ENCODE measurements at regions not wholly inside any gene's neighbourhood (a gene's known extent, or its start where the extent isn't known, plus 50 kb on each side); places are given as distances from the start of the nearest gene placed in this dataset.
"Not testable (repeated sequence)": the region's sequence is repeated elsewhere in the genome, so short reads cannot be mapped to it uniquely, and the experiment has no call there.

- no peak for FAIRE-seq
- DNase-seq (ENCODE audit: extremely low spot score, insufficient read length, low read depth): no peak
Observed at GRCh38 chr2:184339966-184340365, 258.4 kb upstream of the ZNF804A start.

DNA sequence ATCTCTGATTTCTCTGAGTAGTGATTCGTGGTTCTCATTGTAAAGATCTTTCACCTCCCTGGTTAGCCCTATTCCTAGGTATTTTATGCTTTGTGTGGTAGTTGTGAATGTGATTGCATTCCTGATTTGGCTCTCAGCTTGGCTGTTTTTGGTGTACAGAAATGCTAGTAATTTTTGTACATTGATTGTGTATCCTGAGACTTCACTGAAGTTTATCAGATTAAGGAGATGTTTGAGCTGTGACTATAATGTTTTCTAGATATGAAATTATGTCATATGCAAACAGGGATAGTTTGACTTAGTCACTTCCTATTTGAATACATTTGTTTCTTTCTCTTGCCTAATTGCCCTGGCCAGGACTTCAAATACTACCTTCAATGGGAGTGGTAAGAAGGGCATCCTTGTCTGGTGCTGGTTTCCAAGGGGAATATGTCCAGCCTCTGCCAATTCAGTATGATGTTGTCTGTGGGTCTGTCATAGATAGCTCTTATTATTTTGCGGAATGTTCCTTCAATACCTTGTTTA is 251.9 kb upstream of the ZNF804A start:
- no peak for FAIRE-seq
- DNase-seq (ENCODE audit: extremely low spot score, insufficient read length, low read depth): no peak

DNA sequence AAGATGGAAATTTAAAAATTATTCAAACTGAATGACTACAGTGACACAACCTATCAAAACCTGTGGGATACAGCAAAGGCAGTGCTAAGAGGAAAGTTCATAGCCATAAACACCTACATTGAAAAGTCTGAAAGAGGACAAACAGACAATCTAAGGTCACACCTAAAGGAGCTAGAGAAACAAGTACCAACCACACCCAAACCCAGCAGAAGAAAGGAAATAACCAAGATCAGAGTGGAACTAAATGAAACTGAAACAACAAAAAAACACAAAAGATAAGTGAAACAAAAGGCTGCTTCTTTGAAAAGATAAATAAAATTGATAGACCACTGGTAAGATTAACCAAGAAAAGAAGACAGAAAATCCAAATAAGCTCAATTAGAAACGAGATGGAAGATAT is 247.2 kb upstream of the ZNF804A start:
- no peak for FAIRE-seq
- no peak for DNase-seq (ENCODE audit: extremely low spot score, insufficient read length, low read depth)

GRCh38 chr2:184357033-184357432 is 241.3 kb upstream of the ZNF804A start:
- DNase-seq (ENCODE audit: extremely low spot score, insufficient read length, low read depth) (no peak), FAIRE-seq (no peak)

GRCh38 chr2:184359379-184359778 is 238.9 kb upstream of the ZNF804A start:
- DNase-seq (ENCODE audit: extremely low spot score, insufficient read length, low read depth) (no peak), FAIRE-seq (no peak)

DNA sequence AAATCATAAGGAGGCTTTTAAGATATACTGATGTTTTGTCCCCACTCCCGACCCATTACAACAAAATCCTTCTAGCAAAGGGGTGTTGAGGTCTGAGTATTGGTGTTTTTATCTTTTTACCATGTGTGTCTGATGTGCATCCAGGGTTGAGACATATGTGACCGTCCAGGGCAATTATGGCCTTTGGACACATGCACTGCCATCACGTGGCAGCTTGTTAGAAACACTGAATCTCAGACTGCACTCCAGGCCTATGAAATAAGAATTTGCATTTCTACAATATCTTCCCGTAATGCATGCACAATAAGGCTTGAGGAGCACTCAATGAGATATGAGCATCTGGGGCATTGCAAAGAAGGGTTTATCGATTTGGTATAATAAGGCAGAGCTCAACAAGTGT is 235.1 kb upstream of the ZNF804A start:
- DNase-seq (ENCODE audit: extremely low spot score, insufficient read length, low read depth): no peak
- FAIRE-seq: no peak

- no peak for FAIRE-seq
- no peak for DNase-seq (ENCODE audit: extremely low spot score, insufficient read length, low read depth)
Observed at GRCh38 chr2:184367211-184367610, 231.1 kb upstream of the ZNF804A start.

DNA sequence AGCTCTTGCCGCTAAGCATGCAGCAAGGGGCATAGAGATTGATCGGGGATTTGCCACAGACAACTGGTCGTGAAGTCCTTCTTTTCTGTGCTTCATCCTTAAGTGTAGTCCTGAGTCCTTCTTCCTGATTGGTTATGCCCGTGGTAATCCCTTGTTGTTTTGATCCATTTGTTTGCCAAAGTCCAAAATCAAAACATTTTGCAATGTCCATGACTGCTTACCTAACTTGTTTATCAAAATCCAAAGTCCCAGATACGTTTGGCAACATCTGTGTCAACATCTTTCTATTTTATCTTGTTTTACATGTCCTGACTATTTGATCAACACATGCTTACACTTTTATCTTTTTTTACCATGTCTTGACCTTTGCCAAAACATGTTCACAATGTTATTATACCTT is 229.0 kb upstream of the ZNF804A start:
- FAIRE-seq: no peak
- DNase-seq (ENCODE audit: extremely low spot score, insufficient read length, low read depth): no peak

DNA sequence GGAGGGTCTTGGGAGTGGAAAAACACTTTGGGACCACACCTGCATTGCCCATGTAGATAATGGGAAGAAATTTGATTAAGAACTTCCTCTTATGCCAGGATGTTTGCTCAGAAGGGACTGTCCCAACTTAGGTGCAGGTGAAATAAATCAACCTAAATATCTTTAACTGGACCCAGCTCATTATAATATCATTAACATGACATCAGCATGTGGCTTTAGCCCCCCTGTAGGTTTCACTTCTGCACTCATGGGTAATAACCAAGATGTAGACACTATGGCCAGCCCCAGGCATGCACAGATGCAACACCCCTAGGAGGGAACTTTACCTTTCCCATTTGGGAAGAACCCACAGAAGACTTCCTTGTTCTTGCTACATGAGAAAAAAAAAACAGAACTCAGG is 227.4 kb upstream of the ZNF804A start:
- FAIRE-seq (no peak), DNase-seq (ENCODE audit: extremely low spot score, insufficient read length, low read depth) (no peak)

DNA sequence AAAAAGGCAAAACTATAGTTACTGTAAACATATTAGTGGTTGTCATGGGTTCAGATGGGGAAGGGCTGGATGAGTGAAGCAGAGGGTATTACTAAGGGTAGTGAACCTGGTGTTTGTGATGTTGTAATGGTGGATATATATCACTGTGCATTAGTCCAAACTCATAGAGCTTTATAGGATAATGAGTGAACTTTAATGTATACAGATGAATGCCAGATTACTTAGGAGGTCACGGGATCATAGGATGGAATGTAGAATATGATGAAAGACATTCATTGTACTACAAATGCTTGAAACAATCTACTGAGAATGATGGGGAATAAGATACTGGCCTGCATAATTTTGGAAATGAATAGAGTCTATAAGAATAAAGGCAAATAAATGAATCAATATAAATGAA is 226.7 kb upstream of the ZNF804A start:
- DNase-seq (ENCODE audit: extremely low spot score, insufficient read length, low read depth): no peak
- no peak for FAIRE-seq

GRCh38 chr2:184372484-184372883 is 225.8 kb upstream of the ZNF804A start:
- DNase-seq (ENCODE audit: extremely low spot score, insufficient read length, low read depth): no peak
- FAIRE-seq: no peak

DNA sequence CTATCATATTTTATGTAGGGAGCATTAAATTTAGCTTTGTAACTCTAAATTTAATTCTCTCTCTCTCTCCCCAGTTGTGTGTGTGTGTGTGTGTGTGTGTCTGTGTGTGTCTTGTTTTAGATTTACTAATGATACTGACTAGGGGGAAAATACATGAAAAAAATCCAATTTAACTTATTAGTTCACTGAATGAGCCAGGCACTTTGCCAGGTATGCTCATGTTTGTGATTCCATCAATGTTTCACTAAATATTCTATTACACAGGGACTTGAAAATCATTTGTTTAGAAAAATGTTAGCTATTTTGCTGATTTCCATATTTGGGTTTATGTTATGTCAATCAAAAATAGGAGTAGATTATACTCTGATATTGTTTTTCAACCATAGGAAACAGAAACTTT is 203.7 kb upstream of the ZNF804A start:
- DNase-seq (ENCODE audit: extremely low spot score, insufficient read length, low read depth) (no peak), FAIRE-seq (no peak)

DNA sequence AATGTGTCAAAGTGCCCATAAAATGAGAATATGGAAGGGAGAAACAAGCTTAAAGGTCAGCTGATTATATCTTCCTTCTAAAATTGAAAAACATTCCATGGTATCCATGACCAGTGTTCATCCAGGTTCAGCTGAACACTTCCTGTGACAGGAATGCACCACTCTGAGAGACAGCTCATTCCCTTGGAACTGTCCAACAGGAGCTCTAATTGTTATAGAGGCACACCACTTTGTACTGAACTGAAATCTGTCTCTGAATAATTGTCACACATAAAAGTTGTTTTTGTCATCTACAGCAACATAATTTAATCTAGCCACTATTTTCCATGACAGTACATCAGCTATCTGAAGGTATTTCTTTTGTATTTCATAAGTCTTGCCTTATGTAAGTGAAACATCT is 195.9 kb upstream of the ZNF804A start:
- DNase-seq (ENCODE audit: extremely low spot score, insufficient read length, low read depth): no peak

GRCh38 chr2:184407041-184407630 is 191.2 kb upstream of the ZNF804A start:
- FAIRE-seq; DNase-seq (ENCODE audit: extremely low spot score, insufficient read length, low read depth): not testable (repeated sequence)

More for the DNA sequence above, 195.9 kb upstream of the ZNF804A start:
- no peak for FAIRE-seq

- FAIRE-seq (no peak), DNase-seq (ENCODE audit: extremely low spot score, insufficient read length, low read depth) (no peak)
Observed at GRCh38 chr2:184410160-184410559, 188.2 kb upstream of the ZNF804A start.

- no peak for DNase-seq (ENCODE audit: extremely low spot score, insufficient read length, low read depth)
- FAIRE-seq: no peak
Observed at GRCh38 chr2:184413221-184413620, 185.1 kb upstream of the ZNF804A start.

DNA sequence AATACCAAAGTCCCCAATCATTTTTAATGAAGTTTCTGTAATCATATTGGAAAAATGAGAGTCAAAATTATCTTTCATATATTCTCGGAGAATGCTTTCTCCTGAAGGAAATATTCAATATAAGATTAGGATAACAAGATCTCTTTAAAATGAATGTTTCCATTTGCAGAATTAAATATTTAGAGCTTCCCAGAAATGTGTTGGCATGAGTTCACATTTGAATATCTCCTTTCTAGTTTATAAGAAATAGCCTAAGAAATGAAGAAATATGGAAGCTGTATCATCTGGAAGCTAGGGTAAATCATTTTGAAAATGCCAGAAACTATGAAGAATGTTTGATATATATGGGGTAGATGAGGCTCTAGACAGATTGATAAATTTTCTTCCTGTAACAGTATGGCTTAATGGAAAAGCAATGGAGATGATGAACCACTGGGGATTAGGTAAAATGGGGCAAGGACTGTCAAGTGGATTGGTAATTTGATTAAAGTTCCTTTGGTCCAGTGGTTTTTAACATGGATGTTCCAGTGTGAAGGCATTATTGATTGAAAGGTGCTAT is 184.6 kb upstream of the ZNF804A start:
- FAIRE-seq (no peak), DNase-seq (ENCODE audit: extremely low spot score, insufficient read length, low read depth) (no peak)

- FAIRE-seq: no peak
- no peak for DNase-seq (ENCODE audit: extremely low spot score, insufficient read length, low read depth)
Observed at GRCh38 chr2:184416146-184416913, 182.0 kb upstream of the ZNF804A start.

DNA sequence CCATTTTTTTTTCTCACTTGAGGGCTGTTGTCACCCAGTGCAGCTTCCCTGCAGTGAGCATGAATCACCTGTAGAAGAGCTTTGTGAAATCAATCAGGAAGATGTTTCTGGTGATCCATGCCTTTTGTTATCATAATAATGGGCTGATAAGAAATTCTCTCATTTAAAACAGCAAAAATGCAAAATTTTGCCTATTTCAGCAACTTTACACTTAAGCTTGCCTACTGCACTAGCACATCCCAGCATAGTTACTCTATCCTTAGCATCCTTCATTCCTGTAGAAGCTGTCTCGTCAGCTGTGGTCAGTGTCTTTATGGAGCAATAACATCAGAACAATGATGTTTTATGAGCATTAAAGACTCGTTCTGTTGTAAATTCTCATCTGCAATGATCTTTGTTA is 178.6 kb upstream of the ZNF804A start:
- DNase-seq (ENCODE audit: extremely low spot score, insufficient read length, low read depth): no peak
- no peak for FAIRE-seq

DNA sequence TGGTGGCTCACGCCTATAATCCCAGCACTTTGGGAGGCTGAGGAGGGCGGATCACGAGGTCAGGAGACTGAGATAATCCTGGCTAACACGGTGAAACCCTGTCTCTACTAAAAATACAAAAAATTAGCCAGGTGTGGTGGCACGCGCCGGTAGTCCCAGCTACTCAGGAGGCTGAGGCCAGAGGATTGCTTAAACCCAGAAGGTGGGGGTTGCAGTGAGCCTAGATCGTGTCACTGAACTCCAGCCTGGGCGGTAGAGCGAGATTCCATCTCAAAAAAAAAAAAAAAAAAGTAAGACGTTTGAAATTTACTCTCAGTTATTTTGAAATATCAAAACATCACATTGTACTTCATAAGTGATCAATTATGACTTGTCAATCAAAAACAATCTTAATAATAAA is 176.9 kb upstream of the ZNF804A start:
- not testable (repeated sequence) for DNase-seq (ENCODE audit: extremely low spot score, insufficient read length, low read depth); FAIRE-seq

DNA sequence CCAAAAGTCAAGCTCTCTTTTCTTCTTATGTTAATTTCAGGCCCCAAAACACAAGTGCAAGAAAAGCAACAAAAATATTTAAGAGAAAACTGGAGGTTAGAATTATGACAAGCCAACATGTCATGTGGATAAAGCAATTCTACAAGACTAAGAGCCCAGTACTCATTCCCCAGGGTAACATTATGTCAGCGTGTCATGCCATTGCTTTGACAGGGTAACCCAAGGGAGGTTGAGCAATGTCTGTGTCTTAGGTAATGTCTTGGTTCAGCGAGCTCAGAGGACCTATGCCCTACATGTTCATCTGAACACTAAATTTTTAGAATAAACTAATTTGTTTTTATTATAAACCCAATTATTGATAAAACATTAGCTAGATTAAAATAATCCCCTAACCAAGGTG is 173.2 kb upstream of the ZNF804A start:
- DNase-seq (ENCODE audit: extremely low spot score, insufficient read length, low read depth) (no peak), FAIRE-seq (no peak)
